H9 (cell line): ENCODE measurements at regions not wholly inside any gene's neighbourhood (a gene's known extent, or its start where the extent isn't known, plus 50 kb on each side); places are given as distances from the start of the nearest gene placed in this dataset.

ENCODE experiments used
- DNase-seq: peaks from one replicate; pipeline ENCODE4 v3.0.0-alpha.2; 2017
- H2AFZ ChIP-seq: one replicate; pipeline ENCODE4 v1.6.1; 2013; ENCODE audit warnings: mild to moderate bottlenecking, low read length, control low read depth, moderate library complexity
- H2AK5ac ChIP-seq: 2 replicates; pipeline ENCODE4 v1.6.1; 2013; ENCODE audit warnings: low read length, control low read depth, mixed read lengths; ENCODE audit not compliant: insufficient read length
- H2BK120ac ChIP-seq: one replicate; pipeline ENCODE4 v1.6.1; 2013; ENCODE audit warnings: low read depth, mild to moderate bottlenecking, low read length, control low read depth, inconsistent platforms; ENCODE audit not compliant: poor library complexity, severe bottlenecking
- H2BK12ac ChIP-seq: 2 replicates; pipeline ENCODE4 v1.6.1; 2013; ENCODE audit warnings: low read length, control low read depth, mixed read lengths, low read depth; ENCODE audit not compliant: insufficient read length
- H2BK15ac ChIP-seq: 2 replicates; pipeline ENCODE4 v1.6.1; 2013; ENCODE audit warnings: low read depth, low read length, control low read depth
- H2BK20ac ChIP-seq: one replicate; pipeline ENCODE4 v1.6.1; 2013; ENCODE audit warnings: low read depth, mild to moderate bottlenecking, low read length, control low read depth, inconsistent platforms; ENCODE audit not compliant: poor library complexity, severe bottlenecking
- H2BK5ac ChIP-seq: 2 replicates; pipeline ENCODE4 v1.6.1; 2013; ENCODE audit warnings: low read length, control low read depth, mixed read lengths; ENCODE audit not compliant: insufficient read length
- H3K14ac ChIP-seq: 2 replicates; pipeline ENCODE4 v1.6.1; 2013; ENCODE audit warnings: low read length, control low read depth; ENCODE audit not compliant: insufficient read depth
- H3K18ac ChIP-seq: 2 replicates; pipeline ENCODE4 v1.6.1; 2013; ENCODE audit warnings: low read depth, mild to moderate bottlenecking, mixed read lengths, low read length, control low read depth; ENCODE audit not compliant: insufficient read length
- H3K23ac ChIP-seq: 2 replicates; pipeline ENCODE4 v1.6.1; 2013; ENCODE audit warnings: low read length, control low read depth, mixed read lengths, low read depth; ENCODE audit not compliant: insufficient read length
- H3K23me2 ChIP-seq: 2 replicates; pipeline ENCODE4 v1.6.1; 2013; ENCODE audit warnings: low read depth, mild to moderate bottlenecking, mixed read lengths, low read length, control low read depth; ENCODE audit not compliant: insufficient read length, poor library complexity, severe bottlenecking
- H3K27ac ChIP-seq: 2 replicates; pipeline ENCODE4 v1.5.1; 2013; ENCODE audit warnings: low read length, control low read depth, mixed read lengths, low read depth; ENCODE audit not compliant: insufficient read length
- H3K27me3 ChIP-seq: 2 replicates; pipeline ENCODE4 v1.6.1; 2013; ENCODE audit warnings: low read length, control low read depth, inconsistent platforms; ENCODE audit not compliant: insufficient read depth
- H3K4ac ChIP-seq: 2 replicates; pipeline ENCODE4 v1.6.1; 2013; ENCODE audit warnings: low read depth, mild to moderate bottlenecking, control low read depth, inconsistent platforms, low read length, moderate library complexity
- H3K4me1 ChIP-seq: 2 replicates; pipeline ENCODE4 v1.6.1; 2013; ENCODE audit warnings: low read length, control low read depth, inconsistent platforms; ENCODE audit not compliant: insufficient read depth
- H3K4me2 ChIP-seq: 2 replicates; pipeline ENCODE4 v1.6.1; 2013; ENCODE audit warnings: low read length, control low read depth, mixed read lengths; ENCODE audit not compliant: insufficient read length, insufficient read depth
- H3K56ac ChIP-seq: 2 replicates; pipeline ENCODE4 v1.6.1; 2013; ENCODE audit warnings: low read depth, mild to moderate bottlenecking, mixed read lengths, low read length, control low read depth; ENCODE audit not compliant: insufficient read length
- H3K79me1 ChIP-seq: 2 replicates; pipeline ENCODE4 v1.6.1; 2013; ENCODE audit warnings: low read depth, mild to moderate bottlenecking, moderate library complexity, low read length, control low read depth, inconsistent platforms; ENCODE audit not compliant: insufficient read depth, poor library complexity, severe bottlenecking
- H3K79me2 ChIP-seq: 2 replicates; pipeline ENCODE4 v1.6.1; 2013; ENCODE audit warnings: low read length, control low read depth, inconsistent platforms; ENCODE audit not compliant: insufficient read depth
- H3K9ac ChIP-seq: 2 replicates; pipeline ENCODE4 v1.6.1; 2013; ENCODE audit warnings: low read length, control low read depth, mixed read lengths; ENCODE audit not compliant: insufficient read length; ENCODE audit errors: extremely low read depth
- H3K9me3 ChIP-seq: one replicate; pipeline ENCODE4 v1.6.1; 2013; ENCODE audit warnings: low read depth, low read length, inconsistent platforms; ENCODE audit not compliant: control insufficient read depth
- H3T11ph ChIP-seq: one replicate; pipeline ENCODE4 v1.6.1; 2013; ENCODE audit warnings: mild to moderate bottlenecking, low read length, control low read depth, inconsistent platforms
- H4K20me1 ChIP-seq: one replicate; pipeline ENCODE4 v1.6.1; 2013; ENCODE audit not compliant: control insufficient read depth, insufficient read length, insufficient read depth
- H4K5ac ChIP-seq: 2 replicates; pipeline ENCODE4 v1.6.1; 2013; ENCODE audit warnings: low read depth, mild to moderate bottlenecking, mixed read lengths, low read length, control low read depth; ENCODE audit not compliant: insufficient read length
- H4K8ac ChIP-seq: replicated peaks from 2 replicates; pipeline ENCODE4 v1.6.1; 2013; ENCODE audit warnings: low read length, control low read depth, mixed read lengths, low read depth; ENCODE audit not compliant: insufficient read length
- H4K91ac ChIP-seq: 2 replicates; pipeline ENCODE4 v1.6.1; 2013; ENCODE audit warnings: low read depth, mild to moderate bottlenecking, moderate library complexity, mixed read lengths, low read length, control low read depth; ENCODE audit not compliant: insufficient read length
- H3K27ac Mint-ChIP-seq, 3 experiments: 2 replicates in 2 of 3; 3 replicates in 1 of 3; pipeline ENCODE4 v1.8.0; 2020 to 2021; ENCODE audit warnings: mixed read lengths in 3 of 3, mild to moderate bottlenecking in 1 of 3, moderate library complexity in 1 of 3
- H3K27me3 Mint-ChIP-seq: 2 replicates; pipeline ENCODE4 v1.8.0; 2021; ENCODE audit warnings: low read depth, mild to moderate bottlenecking, moderate library complexity, mixed read lengths
- H3K36me3 Mint-ChIP-seq, 3 experiments: 2 replicates in 2 of 3; 3 replicates in 1 of 3; pipeline ENCODE4 v1.8.0; 2020 to 2021; ENCODE audit warnings: low read depth in 3 of 3, mixed read lengths in 3 of 3; ENCODE audit not compliant: insufficient read depth in 1 of 3
- H3K4me1 Mint-ChIP-seq, 2 experiments: 2 replicates each; pipeline ENCODE4 v1.8.0; 2020; ENCODE audit warnings: mixed read lengths in 2 of 2
- H3K4me3 Mint-ChIP-seq, 2 experiments: 2 replicates in 1 of 2; 3 replicates in 1 of 2; pipeline ENCODE4 v1.8.0; 2020 to 2021; ENCODE audit warnings: mild to moderate bottlenecking in 2 of 2, mixed read lengths in 2 of 2, moderate library complexity in 1 of 2
- H3K9me3 Mint-ChIP-seq, 2 experiments: 2 replicates in 1 of 2; 3 replicates in 1 of 2; pipeline ENCODE4 v1.8.0; 2020; ENCODE audit warnings: mild to moderate bottlenecking in 2 of 2, mixed read lengths in 2 of 2, moderate library complexity in 1 of 2
- CTCF ChIP-seq: fragments of 200-600 bp; sonication (generic); conservative IDR thresholded peaks from 3 replicates; pipeline ENCODE4 v1.8.0; 2021; ENCODE audit warnings: antibody characterized with exemption, mild to moderate bottlenecking
- WGBS: extraction: QIAGEN DNeasy Blood & Tissue Kit; methylation state at CpG from one replicate; pipeline ENCODE4 v1.1.7; 2013; ENCODE audit warnings: missing lambda C conversion rate, low lambda C conversion rate, mixed read lengths; ENCODE audit not compliant: insufficient read length; ENCODE audit errors: extremely low coverage; 5-methylcytosine and 5-hydroxymethylcytosine counted together

- Histone ChIP-seq H2AK5ac (no peak overlapping the region), H3K27ac (no peak overlapping the region), H4K20me1 (no peaks in the 10 kb centered on the region), H2BK20ac (no peak overlapping the region), H2AFZ (no peak overlapping the region), H3K23me2 (no peaks in the 10 kb centered on the region), H3K4me2 (no peak overlapping the region), H2BK120ac (no peak overlapping the region), H3K14ac (no peak overlapping the region), H4K5ac (no peak overlapping the region), H3K27me3 (no peaks in the 10 kb centered on the region), H2BK5ac (no peak overlapping the region), H2BK15ac (no peak overlapping the region), H3K79me1 (no peaks in the 10 kb centered on the region), H3K9ac (no peak overlapping the region), H3K23ac (no peak overlapping the region), H3T11ph (no peak overlapping the region), H3K79me2 (peaks cover 1% of the 10 kb centered on the region; the same call in 1 of the 2 replicates), H3K9me3 (no peaks in the 10 kb centered on the region), H2BK12ac (no peak overlapping the region), H3K18ac (no peak overlapping the region), H3K4me1 (no peaks in the 10 kb centered on the region), H3K4ac (no peak overlapping the region), H4K8ac (no peak overlapping the region), H4K91ac (no peak overlapping the region), H3K56ac (no peak overlapping the region)
- no peak for DNase-seq
- H3K4me1 Mint-ChIP-seq: no peaks in the 10 kb centered on the region
- no peaks in the 10 kb centered on the region for H3K36me3 Mint-ChIP-seq
- H3K27me3 Mint-ChIP-seq: no peaks in the 10 kb centered on the region
- no peaks in the 10 kb centered on the region for H3K9me3 Mint-ChIP-seq
- no peak overlapping the region for H3K4me3 Mint-ChIP-seq
- no CpG with 5 or more reads among the region's 1 CpG for WGBS
- H3K27ac Mint-ChIP-seq: no peak overlapping the region
- no peak for TF ChIP-seq CTCF
Measured at GRCh38 chr1:239583536-239583935, 197.2 kb downstream of the CHRM3 start.
